Prostate gland (tissue), 2 donors: ENCODE measurements at regions not wholly inside any gene's neighbourhood (a gene's known extent, or its start where the extent isn't known, plus 50 kb on each side); places are given as distances from the start of the nearest gene placed in this dataset.

Experiments used
- DNase-seq: peaks from one replicate; pipeline ENCODE4 v3.0.0-alpha.2; 2019; ENCODE audit warnings: low spot score
- H3K27ac ChIP-seq, 2 donors: fragments of 200-600 bp; sonication (generic); 2 replicates each; pipeline ENCODE4 v1.5.1; 2017 to 2019
- H3K27me3 ChIP-seq: fragments of 200-600 bp; sonication (generic); replicated peaks from 2 replicates; pipeline ENCODE4 v1.5.1; 2019; ENCODE audit not compliant: insufficient read depth
- H3K36me3 ChIP-seq, 2 donors: fragments of 200-600 bp; sonication (generic); 1 replicate in 1 of 2; 2 replicates in 1 of 2; pipeline versions ENCODE4 v1.5.1 to v1.8.1; 2017 to 2019
- H3K4me1 ChIP-seq: fragments of 200-600 bp; sonication (generic); replicated peaks from 2 replicates; pipeline ENCODE4 v1.5.1; 2019
- H3K4me3 ChIP-seq, 2 donors: fragments of 200-600 bp; sonication (generic); 2 replicates each; pipeline ENCODE4 v1.5.1; 2017 to 2019
- H3K9me3 ChIP-seq: fragments of 200-600 bp; sonication (generic); 2 replicates; pipeline ENCODE4 v1.5.1; 2017
- POLR2A ChIP-seq: fragments of 450-650 bp; IDR thresholded peaks from one replicate; pipeline ENCODE4 v1.6.1; 2016; ENCODE audit warnings: antibody characterized with exemption, mild to moderate bottlenecking
- POLR2AphosphoS5 ChIP-seq: sonication (generic); formaldehyde crosslinking; IDR thresholded peaks from one replicate; pipeline ENCODE4 v1.6.1; 2017; ENCODE audit warnings: antibody characterized with exemption
- WGBS: methylation state at CpG from one replicate; pipeline ENCODE4 v1.1.5; 2018; 5-methylcytosine and 5-hydroxymethylcytosine counted together
- intact Hi-C: fragments of 100-400 bp; cut with DNase I; formaldehyde crosslinking; loops from one replicate; pipeline ENCODE4 v1.14.2; 2022
- TF ChIP-seq, protein P1 (sequence below), 4 experiments: fragments of 200-600 bp in 2 of 4; fragments of 450-650 bp in 2 of 4; sonication (generic) in 2 of 4; IDR thresholded peaks; 1 replicate in 3 of 4; 2 replicates in 1 of 4; pipeline ENCODE4 v1.5.1; 2016 to 2019; ENCODE audit warnings: antibody characterized with exemption in 4 of 4, mild to moderate bottlenecking in 2 of 4, moderate library complexity in 2 of 4

DNA sequence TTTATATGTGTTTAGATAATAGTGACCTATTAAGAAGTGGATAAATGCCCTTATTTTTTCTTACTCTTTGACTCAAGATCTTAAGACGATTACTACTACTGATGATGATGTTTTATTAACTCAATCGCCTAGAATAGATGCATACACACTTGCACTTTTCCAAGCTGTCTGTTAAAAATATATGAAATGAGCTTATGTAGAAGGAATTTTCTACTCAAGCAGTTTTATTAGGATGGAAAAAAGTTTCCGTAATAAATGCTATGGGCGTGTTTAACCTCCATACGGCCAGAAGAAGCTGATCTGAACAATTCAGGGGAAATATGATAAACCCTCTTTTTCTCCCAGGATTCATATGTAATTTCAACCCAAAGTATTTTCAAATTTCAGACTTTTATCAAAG is 455.7 kb upstream of the MPDZ start:
- no peak for DNase-seq
- no peaks in the 10 kb centered on the region for H3K36me3 ChIP-seq
- intact Hi-C loops: no loop called here
- no peaks in the 10 kb centered on the region for H3K27me3 ChIP-seq
- TF ChIP-seq, protein P1, sequence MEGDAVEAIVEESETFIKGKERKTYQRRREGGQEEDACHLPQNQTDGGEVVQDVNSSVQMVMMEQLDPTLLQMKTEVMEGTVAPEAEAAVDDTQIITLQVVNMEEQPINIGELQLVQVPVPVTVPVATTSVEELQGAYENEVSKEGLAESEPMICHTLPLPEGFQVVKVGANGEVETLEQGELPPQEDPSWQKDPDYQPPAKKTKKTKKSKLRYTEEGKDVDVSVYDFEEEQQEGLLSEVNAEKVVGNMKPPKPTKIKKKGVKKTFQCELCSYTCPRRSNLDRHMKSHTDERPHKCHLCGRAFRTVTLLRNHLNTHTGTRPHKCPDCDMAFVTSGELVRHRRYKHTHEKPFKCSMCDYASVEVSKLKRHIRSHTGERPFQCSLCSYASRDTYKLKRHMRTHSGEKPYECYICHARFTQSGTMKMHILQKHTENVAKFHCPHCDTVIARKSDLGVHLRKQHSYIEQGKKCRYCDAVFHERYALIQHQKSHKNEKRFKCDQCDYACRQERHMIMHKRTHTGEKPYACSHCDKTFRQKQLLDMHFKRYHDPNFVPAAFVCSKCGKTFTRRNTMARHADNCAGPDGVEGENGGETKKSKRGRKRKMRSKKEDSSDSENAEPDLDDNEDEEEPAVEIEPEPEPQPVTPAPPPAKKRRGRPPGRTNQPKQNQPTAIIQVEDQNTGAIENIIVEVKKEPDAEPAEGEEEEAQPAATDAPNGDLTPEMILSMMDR (IDR thresholded peaks at IDR 0.05): no peak
- TF ChIP-seq POLR2A (no peak), POLR2AphosphoS5 (no peak)
- no peaks in the 10 kb centered on the region for H3K9me3 ChIP-seq
- no peak overlapping the region for H3K4me3 ChIP-seq
- no peaks in the 10 kb centered on the region for H3K4me1 ChIP-seq
- no peak overlapping the region for H3K27ac ChIP-seq
- 71% methylated on average over 5 of the region's 5 CpGs for WGBS

DNA sequence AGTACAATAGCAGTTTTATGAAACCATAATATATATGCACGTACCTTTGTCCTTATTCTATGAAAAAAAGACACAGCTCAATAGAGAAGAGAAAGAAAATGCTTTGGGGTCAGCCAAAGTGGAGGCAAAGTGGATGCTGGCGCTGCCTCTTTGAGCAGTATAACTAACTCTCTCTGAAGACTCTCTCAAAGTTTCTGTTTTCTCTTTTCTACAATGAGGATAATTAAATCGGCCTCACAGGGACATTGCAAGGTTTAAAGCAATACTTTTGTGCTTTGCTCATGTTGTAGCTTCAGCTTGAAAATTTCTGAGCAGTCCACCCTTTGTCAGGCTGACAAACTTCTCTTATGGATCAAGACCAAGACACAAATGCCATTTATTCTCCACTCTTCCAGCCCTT is 455.1 kb upstream of the MPDZ start:
- no peaks in the 10 kb centered on the region for H3K27me3 ChIP-seq
- no peak overlapping the region for H3K4me3 ChIP-seq
- WGBS: 86% methylated on average over 3 of the region's 3 CpGs
- no peak for DNase-seq
- H3K27ac ChIP-seq: no peak overlapping the region
- intact Hi-C loops: no loop called here
- no peaks in the 10 kb centered on the region for H3K4me1 ChIP-seq
- H3K36me3 ChIP-seq: no peaks in the 10 kb centered on the region
- TF ChIP-seq, protein P1 (IDR thresholded peaks at IDR 0.05): no peak
- TF ChIP-seq POLR2AphosphoS5 (no peak), POLR2A (no peak)
- H3K9me3 ChIP-seq: no peaks in the 10 kb centered on the region

DNA sequence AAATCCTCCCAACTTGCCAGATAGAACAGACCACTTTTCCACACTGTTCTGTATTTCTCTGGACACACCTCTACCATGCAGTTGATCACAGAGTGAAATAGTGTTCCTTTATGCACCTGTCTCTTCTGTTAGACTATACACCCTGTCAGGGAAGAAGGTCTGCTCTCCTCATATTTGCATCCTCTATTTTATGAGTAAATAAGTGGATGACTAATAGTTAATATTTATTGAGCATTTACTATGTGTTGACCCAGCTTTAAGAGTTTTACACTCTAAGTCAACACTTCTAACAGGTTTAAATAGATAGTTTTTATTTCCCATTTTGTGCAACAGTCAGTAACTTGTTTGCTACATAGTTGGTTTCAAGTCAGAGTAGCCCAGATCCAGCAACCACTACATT is 452.8 kb upstream of the MPDZ start:
- H3K4me1 ChIP-seq: no peaks in the 10 kb centered on the region
- no peak overlapping the region for H3K27ac ChIP-seq
- DNase-seq: no peak
- H3K9me3 ChIP-seq: no peaks in the 10 kb centered on the region
- intact Hi-C loops: no loop called here
- no peaks in the 10 kb centered on the region for H3K36me3 ChIP-seq
- TF ChIP-seq POLR2A: no peak
- no peak for TF ChIP-seq POLR2AphosphoS5
- TF ChIP-seq, protein P1 (IDR thresholded peaks at IDR 0.05): no peak
- H3K4me3 ChIP-seq: no peak overlapping the region
- no peaks in the 10 kb centered on the region for H3K27me3 ChIP-seq

DNA sequence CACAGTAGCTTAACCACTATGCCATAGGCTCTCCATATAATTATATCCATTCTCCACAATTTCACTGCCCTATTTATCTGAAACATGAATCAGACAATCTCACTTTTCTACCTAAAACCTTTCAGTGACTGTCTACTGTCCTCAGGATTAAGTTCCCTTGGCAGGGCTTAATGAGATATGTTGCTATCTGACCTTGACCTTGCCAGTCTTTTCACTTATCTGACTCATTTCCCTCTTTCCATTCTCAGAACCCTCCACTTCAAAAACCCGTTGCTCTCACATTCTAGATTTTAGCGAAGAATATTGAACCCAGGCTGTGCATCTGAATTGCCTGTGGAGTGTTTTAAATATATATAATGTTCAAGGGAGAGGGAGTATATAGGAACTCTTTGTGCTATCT is 452.1 kb upstream of the MPDZ start:
- TF ChIP-seq, protein P1 (IDR thresholded peaks at IDR 0.05): no peak
- no peak for TF ChIP-seq POLR2AphosphoS5
- H3K36me3 ChIP-seq: no peaks in the 10 kb centered on the region
- intact Hi-C loops: no loop called here
- 96% methylated on average over 2 of the region's 2 CpGs for WGBS
- no peak overlapping the region for H3K4me3 ChIP-seq
- no peak overlapping the region for H3K27ac ChIP-seq
- no peaks in the 10 kb centered on the region for H3K4me1 ChIP-seq
- no peak for DNase-seq
- H3K27me3 ChIP-seq: no peaks in the 10 kb centered on the region
- no peaks in the 10 kb centered on the region for H3K9me3 ChIP-seq

DNA sequence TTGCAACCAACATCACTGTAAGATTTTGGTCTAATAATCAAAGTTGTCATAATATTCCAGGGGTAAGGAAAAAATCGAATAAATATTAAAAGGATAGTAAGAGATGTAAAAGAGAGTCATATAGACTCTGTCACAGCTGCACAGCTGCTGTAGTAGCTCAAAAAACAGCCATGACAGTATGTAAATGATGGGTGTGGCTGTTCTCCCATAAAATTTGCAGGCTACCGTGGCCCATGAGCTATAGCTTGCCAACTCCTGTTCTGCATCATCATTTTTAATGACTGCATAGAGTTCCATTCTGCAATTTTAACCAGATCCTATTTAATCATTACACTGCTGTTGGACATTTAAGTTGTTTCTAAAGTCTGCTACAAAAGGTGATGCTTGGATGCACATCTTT is 450.5 kb upstream of the MPDZ start:
- Histone ChIP-seq H3K27ac (no peak overlapping the region), H3K4me1 (no peaks in the 10 kb centered on the region), H3K27me3 (no peaks in the 10 kb centered on the region), H3K4me3 (no peak overlapping the region), H3K36me3 (no peaks in the 10 kb centered on the region), H3K9me3 (no peaks in the 10 kb centered on the region)
- no peak for DNase-seq
- 72% methylated on average over 2 of the region's 2 CpGs for WGBS
- TF ChIP-seq POLR2AphosphoS5: no peak
- TF ChIP-seq POLR2A: no peak
- TF ChIP-seq, protein P1 (IDR thresholded peaks at IDR 0.05): no peak
- intact Hi-C loops: no loop called here
